ENCODE measurements at regions not wholly inside any gene's neighbourhood (a gene's known extent, or its start where the extent isn't known, plus 50 kb on each side); places are given as distances from the start of the nearest gene placed in this dataset.

- no peak for TF ChIP-seq ZNF791 (tag by site-specific recombination; IDR thresholded peaks at IDR 0.05)
- no peak for TF ChIP-seq ZNF701 (tag by site-specific recombination; IDR thresholded peaks at IDR 0.05)
- no peak for TF ChIP-seq ZNF404 (tag by site-specific recombination; IDR thresholded peaks at IDR 0.05)
- no peak for TF ChIP-seq ZNF660 (tag by site-specific recombination; IDR thresholded peaks at IDR 0.05)
- no peak for TF ChIP-seq SCRT2 (tag by site-specific recombination; IDR thresholded peaks at IDR 0.05)
Measured at GRCh38 chr11:90700789-90701439, 478.1 kb upstream of the CHORDC1 start (continued).

DNA sequence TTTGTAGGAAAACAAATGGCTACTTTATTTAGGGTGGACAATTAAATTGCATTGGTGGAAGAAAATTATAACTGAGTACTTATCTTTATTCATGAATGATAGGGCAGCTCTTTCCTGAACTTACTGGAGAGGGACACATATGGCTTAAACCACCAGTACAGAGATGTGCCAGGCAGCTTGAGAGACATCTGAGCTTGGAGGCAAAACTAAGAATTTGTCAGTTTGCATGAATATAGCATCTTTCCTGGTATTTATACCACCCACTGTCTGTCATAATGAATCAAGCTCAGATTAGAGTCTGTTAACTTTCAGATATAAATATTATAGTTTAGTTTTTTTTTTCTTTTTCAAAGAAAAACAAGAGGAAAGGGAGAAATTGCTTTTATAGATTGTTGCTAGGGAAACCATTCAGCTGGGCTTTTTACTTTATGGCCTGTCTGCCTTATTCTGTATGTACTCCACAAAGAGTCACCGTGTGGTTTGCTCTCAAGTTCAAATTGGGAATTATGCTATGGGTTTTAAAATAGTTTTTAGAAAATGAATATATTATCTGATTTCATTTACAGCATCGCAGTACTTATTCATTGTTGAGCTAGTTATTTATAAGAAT lies 477.0 kb upstream of the CHORDC1 start:
- POLR2A ChIA-PET, result no interaction called here
- H3K9me3 ChIP-seq (ENCODE audit: control insufficient read depth, insufficient read depth, low read depth, low read length), result no peaks in the 10 kb centered on the region
- H3K4me3 ChIP-seq (ENCODE audit: low read depth, low read length), result no peak overlapping the region
- TF ChIP-seq ZNF776 (tag by site-specific recombination; IDR thresholded peaks at IDR 0.05; ENCODE audit: borderline replicate concordance) (no peak), ZNF747 (tag by site-specific recombination; IDR thresholded peaks at IDR 0.05) (no peak), YY2 (tag by site-specific recombination; IDR thresholded peaks at IDR 0.05) (no peak), GFI1B (tag by site-specific recombination; IDR thresholded peaks at IDR 0.05) (no peak)
- TF ChIP-seq, protein P1, sequence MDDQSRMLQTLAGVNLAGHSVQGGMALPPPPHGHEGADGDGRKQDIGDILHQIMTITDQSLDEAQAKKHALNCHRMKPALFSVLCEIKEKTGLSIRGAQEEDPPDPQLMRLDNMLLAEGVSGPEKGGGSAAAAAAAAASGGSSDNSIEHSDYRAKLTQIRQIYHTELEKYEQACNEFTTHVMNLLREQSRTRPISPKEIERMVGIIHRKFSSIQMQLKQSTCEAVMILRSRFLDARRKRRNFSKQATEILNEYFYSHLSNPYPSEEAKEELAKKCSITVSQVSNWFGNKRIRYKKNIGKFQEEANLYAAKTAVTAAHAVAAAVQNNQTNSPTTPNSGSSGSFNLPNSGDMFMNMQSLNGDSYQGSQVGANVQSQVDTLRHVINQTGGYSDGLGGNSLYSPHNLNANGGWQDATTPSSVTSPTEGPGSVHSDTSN (CRISPR knock-in tag; IDR thresholded peaks at IDR 0.05), result no peak
- TF ChIP-seq, protein P2, sequence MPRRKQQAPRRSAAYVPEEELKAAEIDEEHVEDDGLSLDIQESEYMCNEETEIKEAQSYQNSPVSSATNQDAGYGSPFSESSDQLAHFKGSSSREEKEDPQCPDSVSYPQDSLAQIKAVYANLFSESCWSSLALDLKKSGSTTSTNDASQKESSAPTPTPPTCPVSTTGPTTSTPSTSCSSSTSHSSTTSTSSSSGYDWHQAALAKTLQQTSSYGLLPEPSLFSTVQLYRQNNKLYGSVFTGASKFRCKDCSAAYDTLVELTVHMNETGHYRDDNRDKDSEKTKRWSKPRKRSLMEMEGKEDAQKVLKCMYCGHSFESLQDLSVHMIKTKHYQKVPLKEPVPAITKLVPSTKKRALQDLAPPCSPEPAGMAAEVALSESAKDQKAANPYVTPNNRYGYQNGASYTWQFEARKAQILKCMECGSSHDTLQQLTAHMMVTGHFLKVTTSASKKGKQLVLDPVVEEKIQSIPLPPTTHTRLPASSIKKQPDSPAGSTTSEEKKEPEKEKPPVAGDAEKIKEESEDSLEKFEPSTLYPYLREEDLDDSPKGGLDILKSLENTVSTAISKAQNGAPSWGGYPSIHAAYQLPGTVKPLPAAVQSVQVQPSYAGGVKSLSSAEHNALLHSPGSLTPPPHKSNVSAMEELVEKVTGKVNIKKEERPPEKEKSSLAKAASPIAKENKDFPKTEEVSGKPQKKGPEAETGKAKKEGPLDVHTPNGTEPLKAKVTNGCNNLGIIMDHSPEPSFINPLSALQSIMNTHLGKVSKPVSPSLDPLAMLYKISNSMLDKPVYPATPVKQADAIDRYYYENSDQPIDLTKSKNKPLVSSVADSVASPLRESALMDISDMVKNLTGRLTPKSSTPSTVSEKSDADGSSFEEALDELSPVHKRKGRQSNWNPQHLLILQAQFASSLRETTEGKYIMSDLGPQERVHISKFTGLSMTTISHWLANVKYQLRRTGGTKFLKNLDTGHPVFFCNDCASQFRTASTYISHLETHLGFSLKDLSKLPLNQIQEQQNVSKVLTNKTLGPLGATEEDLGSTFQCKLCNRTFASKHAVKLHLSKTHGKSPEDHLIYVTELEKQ (tag by site-specific recombination; IDR thresholded peaks at IDR 0.05; ENCODE audit: borderline replicate concordance), result no peak
- TF ChIP-seq, protein P3, sequence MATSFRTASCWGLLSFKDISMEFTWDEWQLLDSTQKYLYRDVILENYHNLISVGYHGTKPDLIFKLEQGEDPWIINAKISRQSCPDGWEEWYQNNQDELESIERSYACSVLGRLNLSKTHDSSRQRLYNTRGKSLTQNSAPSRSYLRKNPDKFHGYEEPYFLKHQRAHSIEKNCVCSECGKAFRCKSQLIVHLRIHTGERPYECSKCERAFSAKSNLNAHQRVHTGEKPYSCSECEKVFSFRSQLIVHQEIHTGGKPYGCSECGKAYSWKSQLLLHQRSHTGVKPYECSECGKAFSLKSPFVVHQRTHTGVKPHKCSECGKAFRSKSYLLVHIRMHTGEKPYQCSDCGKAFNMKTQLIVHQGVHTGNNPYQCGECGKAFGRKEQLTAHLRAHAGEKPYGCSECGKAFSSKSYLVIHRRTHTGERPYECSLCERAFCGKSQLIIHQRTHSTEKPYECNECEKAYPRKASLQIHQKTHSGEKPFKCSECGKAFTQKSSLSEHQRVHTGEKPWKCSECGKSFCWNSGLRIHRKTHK (tag by site-specific recombination; IDR thresholded peaks at IDR 0.05), result no peak
- CTCF ChIA-PET, result no interaction called here
- H3K27ac ChIP-seq (ENCODE audit: extremely low read depth, low read depth, low read length), result no peak overlapping the region
- H3K4me1 ChIP-seq (ENCODE audit: control insufficient read depth, insufficient read depth, low read length), result no peaks in the 10 kb centered on the region
- no peaks in the 10 kb centered on the region for H3K36me3 ChIP-seq (ENCODE audit: control insufficient read depth in 2 of 2, insufficient read depth in 1 of 2, low read length in 2 of 2)

DNA sequence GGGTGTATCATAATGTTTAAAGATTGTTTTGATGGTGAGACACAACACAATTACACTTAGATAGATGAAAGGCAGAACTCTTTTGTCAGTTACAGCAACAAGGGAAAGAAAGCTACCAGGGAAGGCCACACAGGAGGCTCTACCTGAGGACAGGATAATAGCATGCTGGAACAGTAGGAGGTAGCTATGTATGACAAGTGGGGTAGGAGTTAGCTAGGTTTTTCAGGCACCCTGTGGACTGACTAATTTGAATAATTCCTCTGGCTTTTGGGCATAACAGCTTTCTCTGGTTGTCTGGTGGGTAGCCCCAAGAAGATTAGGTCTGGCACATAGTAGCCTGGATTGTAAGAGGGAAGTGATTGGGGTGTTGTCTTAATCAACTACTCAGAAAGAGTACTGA lies 475.4 kb upstream of the CHORDC1 start:
- TF ChIP-seq ZNF521 (tag by site-specific recombination; IDR thresholded peaks at IDR 0.05) (no peak), ZNF785 (tag by site-specific recombination; IDR thresholded peaks at IDR 0.05) (no peak), ZNF274 (IDR thresholded peaks at IDR 0.05; ENCODE audit: low read length) (no peak), ZNF274 (tag by site-specific recombination; IDR thresholded peaks at IDR 0.05; ENCODE audit: borderline replicate concordance) (no peak)
- TF ChIP-seq, protein P4, sequence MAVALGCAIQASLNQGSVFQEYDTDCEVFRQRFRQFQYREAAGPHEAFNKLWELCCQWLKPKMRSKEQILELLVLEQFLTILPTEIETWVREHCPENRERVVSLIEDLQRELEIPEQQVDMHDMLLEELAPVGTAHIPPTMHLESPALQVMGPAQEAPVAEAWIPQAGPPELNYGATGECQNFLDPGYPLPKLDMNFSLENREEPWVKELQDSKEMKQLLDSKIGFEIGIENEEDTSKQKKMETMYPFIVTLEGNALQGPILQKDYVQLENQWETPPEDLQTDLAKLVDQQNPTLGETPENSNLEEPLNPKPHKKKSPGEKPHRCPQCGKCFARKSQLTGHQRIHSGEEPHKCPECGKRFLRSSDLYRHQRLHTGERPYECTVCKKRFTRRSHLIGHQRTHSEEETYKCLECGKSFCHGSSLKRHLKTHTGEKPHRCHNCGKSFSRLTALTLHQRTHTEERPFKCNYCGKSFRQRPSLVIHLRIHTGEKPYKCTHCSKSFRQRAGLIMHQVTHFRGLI (tag by site-specific recombination; IDR thresholded peaks at IDR 0.05), result no peak
- ChIA-PET POLR2A (no interaction called here), CTCF (no interaction called here)
- Histone ChIP-seq H3K36me3 (ENCODE audit: control insufficient read depth in 2 of 2, insufficient read depth in 1 of 2, low read length in 2 of 2) (no peaks in the 10 kb centered on the region), H3K9me3 (ENCODE audit: control insufficient read depth, insufficient read depth, low read depth, low read length) (no peaks in the 10 kb centered on the region), H3K4me1 (ENCODE audit: control insufficient read depth, insufficient read depth, low read length) (no peaks in the 10 kb centered on the region), H3K27ac (ENCODE audit: extremely low read depth, low read depth, low read length) (no peak overlapping the region), H3K4me3 (ENCODE audit: low read depth, low read length) (no peak overlapping the region)
